Left cardiac atrium (tissue), 4 donors: ENCODE measurements at regions not wholly inside any gene's neighbourhood (a gene's known extent, or its start where the extent isn't known, plus 50 kb on each side); places are given as distances from the start of the nearest gene placed in this dataset.
A peak's percentile ranks its signal among the peaks of the same experiment; 100 is the strongest.
"Not testable (repeated sequence)": the region's sequence is repeated elsewhere in the genome, so short reads cannot be mapped to it uniquely, and the experiment has no call there.

Experiments used
- ATAC-seq, 2 donors: fragments of 200-7000 bp; cut with Tn5 transposase; one replicate each; pipeline ENCODE4 v1.9.1; 2020; ENCODE audit warnings: mild to moderate bottlenecking in 2 of 2, moderate library complexity in 2 of 2
- DNase-seq: peaks from one replicate; pipeline ENCODE4 v3.0.0-alpha.2; 2020
- intact Hi-C, 2 donors: fragments of 100-400 bp; cut with DNase I; formaldehyde crosslinking; loops; one replicate each; pipeline versions ENCODE4 v1.14.1 to v1.15.1; 2022 to 2023
- donor health status: DM: no; HTN: yes; CAD: no.
- donor health status: DM: no; HTN: yes; CAD: no; lungs with severe emphysema.
- donor health status: DM: yes; HTN: yes; CAD: no.
- donor health status: Dilated cardiomyopathy.

DNA sequence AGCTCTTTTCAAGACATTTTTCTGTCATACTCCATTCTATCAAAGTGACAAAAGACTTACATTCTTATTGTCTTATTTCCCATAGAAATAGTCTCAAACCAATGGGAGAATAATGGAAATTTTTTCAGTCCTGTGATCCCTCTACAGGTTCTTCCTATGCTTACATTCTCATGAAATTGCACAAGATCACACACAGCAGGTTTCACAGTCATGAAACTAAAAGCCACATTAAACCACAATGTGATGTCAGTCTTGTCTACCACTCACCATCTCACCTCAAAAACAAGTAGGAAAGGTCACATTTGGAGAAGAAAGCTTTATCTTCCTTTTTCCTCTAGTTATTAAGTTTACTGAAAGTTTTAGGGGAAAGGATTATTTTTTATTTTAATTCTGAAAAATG is 161.0 kb upstream of the RORA start:
- no peak for DNase-seq
- no peak for ATAC-seq
- intact Hi-C loops, result no loop called here

- DNase-seq, result no peak
- no peak for ATAC-seq
- intact Hi-C loops, result no loop called here
Measured at GRCh38 chr15:61389334-61390028, 160.4 kb upstream of the RORA start.

GRCh38 chr15:61387675-61388074 is 158.6 kb upstream of the RORA start:
- intact Hi-C loops, result no loop called here
- DNase-seq, result no peak
- peak in 1 of 2 donors; percentile 41 for ATAC-seq

DNA sequence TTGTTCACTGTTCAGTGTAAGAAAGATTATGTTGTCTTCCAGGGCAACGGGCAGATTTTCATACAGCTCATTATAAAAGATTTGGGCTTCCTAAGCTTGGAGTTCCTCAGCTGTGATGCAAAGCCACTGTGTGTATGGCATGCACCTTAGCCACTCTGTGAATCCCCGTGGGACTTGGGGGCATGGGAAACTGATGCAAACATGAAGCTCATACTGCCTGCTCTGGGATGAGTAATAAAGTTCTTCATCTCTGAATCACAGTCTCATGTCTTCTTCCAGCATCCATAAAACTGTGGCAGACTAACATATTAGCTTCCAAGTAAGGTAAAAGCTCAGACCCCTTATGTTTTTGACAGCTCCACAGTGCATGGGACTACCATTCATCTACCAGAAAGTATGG is 154.3 kb upstream of the RORA start:
- no peak for DNase-seq
- intact Hi-C loops, result no loop called here
- no peak for ATAC-seq

DNA sequence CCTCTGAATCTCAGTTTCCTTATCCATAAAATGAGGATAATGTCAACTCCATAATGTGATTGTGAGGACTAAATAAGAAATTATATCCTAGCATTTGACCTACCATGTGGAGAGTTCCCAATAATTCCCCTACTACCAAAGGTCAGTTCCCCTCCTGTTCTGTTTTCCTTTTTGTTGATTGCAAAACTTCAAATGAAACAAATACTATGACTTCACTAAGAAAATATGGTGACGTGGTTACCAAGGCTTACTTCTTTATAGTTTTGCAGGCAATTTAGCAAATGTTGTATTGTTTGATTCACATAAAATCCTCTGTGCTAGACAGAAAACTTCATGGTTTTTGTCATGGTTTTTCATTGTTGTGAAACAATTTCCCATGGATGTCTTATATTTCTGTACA is 153.8 kb upstream of the RORA start:
- ATAC-seq (no peak), DNase-seq (no peak)
- intact Hi-C loops, result no loop called here

DNA sequence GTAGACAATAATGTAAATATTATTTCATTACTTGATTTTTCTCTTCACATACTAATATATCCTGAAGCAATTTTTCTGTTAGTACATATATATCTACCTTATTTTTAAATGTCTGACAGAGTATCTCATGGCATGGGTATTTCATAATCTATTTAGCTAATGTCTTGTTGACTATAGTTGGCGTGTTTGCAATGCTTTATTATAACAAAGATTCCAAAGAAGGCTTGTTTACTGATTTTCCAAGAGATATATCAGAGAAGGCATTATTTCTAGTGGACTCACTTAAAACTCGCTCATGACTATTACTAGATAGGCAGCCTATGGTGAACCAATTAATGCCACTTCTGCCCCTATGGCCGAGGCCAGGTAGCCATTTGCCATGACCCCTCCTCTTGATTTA is 152.4 kb upstream of the RORA start:
- DNase-seq (no peak), ATAC-seq (no peak)
- intact Hi-C loops, result no loop called here

DNA sequence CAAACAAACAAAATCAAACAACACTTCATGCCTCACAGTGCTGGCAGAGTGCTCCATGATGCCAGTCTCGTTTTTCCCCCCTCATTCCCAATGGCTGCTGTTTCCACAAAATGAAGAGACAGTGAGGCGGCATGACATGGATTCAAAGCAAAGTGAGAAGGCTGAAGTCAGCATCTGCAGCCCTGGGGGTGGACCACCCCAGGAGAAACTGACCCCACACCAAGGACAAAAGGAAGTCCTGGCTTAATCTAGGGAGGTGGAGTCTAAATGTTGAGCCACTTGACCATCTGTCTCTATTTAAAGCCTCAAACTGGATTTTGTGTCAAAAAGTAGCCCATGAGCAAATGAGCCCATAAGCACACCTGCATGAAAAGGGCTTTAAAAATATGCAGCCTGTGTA is 151.2 kb upstream of the RORA start:
- intact Hi-C loops, result no loop called here
- DNase-seq (no peak), ATAC-seq (no peak)

- intact Hi-C loops, result no loop called here
- no peak for DNase-seq
- no peak for ATAC-seq
Measured at GRCh38 chr15:61379005-61379404, 149.9 kb upstream of the RORA start.

DNA sequence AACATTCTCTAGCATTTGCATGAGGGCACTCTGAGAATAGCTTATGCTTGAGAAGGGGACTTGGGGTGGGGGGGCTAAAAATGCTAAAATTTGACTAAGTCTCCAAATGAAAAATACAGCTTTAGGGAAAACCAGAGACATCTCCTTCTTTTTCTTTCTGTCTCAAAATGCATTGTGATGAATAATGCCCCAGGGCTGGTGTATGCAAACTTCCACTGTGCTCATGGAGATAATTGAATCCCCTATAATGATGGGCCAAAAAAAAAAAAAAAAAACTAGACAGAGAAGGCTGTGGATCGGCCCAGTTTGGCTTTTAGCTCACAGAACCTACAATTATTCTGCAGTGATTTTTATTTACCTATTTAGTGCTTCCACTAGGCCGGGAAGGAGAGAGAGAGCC is 147.9 kb upstream of the RORA start:
- DNase-seq (no peak), ATAC-seq (no peak)
- intact Hi-C loops, result no loop called here

DNA sequence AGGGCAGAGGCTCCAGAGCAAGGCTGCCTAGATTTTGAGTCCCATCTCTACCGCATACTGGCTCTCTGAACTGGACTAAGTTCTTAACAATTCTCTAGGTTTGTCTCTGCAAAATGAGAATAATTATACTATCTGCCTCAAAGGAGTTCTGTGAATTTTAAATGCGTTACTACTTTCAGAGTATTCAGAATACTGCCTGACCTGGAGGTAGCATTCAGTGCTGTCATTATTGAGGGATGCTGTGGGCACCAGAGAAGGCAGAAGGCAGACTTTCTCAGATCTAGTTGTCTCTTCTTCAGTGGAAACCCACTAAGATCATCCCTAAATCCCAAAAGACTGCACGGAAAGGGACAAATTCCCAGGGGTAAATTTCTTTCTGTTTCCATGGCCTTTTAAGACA is 147.4 kb upstream of the RORA start:
- ATAC-seq (no peak), DNase-seq (no peak)
- intact Hi-C loops, result no loop called here

DNA sequence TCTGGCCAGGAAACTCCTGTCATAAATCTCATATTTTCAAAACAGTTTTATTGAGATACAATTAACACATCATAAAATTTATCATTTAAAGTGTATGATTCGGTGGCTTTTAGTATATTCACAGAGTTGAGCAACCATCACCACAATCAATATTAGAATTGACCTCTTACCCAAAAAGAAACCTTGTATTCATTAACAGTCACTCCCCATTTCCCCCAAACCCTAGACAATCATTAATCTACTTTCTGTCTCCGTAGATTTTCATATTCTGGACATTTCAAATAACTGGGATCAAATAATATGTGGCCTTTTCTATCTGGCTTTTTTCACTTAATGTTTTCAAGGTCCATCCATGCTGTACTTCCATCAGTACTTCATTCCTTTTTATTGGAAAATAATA is 145.7 kb upstream of the RORA start:
- ATAC-seq (no peak), DNase-seq (no peak)
- intact Hi-C loops, result no loop called here

GRCh38 chr15:61367953-61368352 is 138.9 kb upstream of the RORA start:
- no peak for ATAC-seq
- no peak for DNase-seq
- intact Hi-C loops, result no loop called here

DNA sequence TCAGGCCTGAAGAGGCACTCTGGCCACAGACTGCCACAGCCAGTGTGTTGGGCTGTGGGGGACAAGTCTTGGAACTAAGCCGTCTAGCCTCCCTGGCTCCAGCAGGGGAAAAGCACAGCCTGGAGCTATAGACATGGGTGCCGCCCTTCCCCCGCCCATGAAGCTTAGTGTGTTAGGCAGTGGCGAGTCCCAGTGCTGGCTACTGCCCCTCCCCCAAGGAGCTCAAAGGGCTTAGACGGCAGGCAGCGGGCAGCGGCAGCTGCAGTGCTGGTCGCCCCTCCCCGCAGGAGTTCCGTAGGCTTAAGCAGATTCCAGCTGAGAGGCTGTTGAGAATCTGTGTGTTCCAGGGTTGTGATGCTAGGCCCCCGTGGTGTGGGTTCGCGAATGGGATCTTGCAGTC is 135.8 kb upstream of the RORA start:
- no peak for ATAC-seq
- no peak for DNase-seq
- intact Hi-C loops, result no loop called here

- intact Hi-C loops, DNase-seq, ATAC-seq: not testable (repeated sequence)
Measured at GRCh38 chr15:61362912-61363311, 133.8 kb upstream of the RORA start.

DNA sequence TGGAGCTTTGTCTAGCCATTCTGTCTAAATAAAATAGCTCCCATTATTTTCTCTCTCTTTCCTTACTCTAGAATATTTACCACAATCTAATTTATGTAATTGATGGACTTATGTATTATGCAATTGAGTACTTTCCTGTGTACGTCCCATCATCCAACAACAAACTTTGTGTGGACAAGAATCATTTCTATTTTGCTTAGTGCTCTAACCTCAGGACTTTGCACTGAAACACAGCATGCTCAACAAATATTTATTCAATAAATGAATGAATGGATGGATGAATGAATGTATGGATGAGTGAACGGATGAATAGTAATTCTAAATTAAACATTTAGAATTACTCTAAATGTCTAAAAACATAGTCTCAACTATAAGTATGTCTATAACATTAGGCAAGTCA is 115.2 kb upstream of the RORA start:
- intact Hi-C loops, result no loop called here
- no peak for DNase-seq
- no peak for ATAC-seq

- intact Hi-C loops, result no loop called here
Measured at GRCh38 chr15:61342390-61342789, 113.3 kb upstream of the RORA start.

GRCh38 chr15:61339516-61339915 is 110.4 kb upstream of the RORA start:
- DNase-seq (no peak), ATAC-seq (no peak)
- intact Hi-C loops, result no loop called here

More at GRCh38 chr15:61342390-61342789, 113.3 kb upstream of the RORA start:
- no peak for ATAC-seq
- no peak for DNase-seq

DNA sequence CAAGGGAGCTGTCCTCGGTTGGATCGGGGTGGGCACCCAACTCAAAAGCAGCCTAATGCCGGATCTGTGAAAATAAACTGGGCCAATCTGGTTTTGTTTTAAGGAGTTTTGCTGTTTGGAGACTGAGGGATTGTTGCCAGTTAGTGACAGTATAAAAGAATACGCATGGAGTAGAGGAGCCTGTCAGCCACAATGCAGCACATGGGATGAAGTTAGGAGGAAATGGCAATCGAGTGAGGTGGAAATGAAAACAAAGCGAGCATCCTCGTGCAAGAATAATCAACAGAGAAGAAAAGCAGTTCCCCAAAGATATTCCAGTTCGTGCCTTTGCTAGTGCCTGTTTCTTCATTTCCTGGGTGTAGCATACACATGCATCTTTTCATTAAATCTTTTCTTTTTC is 108.4 kb upstream of the RORA start:
- DNase-seq (no peak), ATAC-seq (no peak)
- intact Hi-C loops, result no loop called here

DNA sequence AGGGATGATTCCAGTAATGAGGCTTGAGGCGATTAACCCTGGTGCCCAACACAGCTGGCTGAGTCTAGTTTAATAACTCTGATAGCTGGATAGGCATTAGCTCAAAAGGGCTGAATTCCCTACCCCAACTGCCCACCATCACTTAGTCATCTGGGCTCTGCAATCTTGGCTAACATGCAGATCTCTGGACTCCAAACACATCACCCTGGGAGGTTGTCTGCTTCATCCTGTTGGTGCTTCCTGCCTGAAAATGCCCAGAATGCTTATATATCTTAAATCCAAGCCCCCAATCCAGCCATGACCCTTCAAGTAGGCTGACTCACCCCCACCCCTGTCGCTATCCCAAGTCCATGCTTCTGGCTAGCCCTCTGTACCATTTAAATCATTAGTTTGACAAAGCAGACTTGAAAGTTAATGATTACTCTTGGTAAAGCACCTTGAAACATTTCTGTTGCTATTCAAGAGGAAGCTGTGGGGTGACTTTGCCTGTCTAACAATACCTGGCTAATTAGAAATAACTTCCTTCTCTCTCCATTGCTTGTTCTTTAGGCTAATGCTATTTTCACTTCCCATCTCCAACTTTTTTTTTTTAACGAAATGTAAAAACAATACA is 107.0 kb upstream of the RORA start:
- intact Hi-C loops, result no loop called here
- no peak for ATAC-seq
- DNase-seq, result no peak

DNA sequence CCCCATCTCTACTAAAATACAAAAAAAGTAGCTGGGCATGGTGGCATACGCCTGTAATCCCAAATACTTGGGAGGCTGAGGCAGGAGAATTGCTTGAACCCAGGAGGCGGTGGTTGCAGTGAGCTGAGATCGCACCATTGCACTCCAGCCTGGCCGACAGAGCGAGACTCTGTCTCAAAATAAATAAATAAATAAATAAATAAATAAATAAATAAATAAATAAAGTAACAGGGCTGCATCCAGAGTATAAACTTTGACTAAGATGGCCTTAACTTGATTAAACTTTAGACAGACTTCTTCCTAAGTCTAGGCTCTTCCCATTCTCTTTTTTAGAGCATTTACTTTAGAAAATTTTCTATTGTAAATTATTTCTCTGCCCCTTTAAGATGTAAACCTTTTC is 105.6 kb upstream of the RORA start:
- intact Hi-C loops, ATAC-seq, DNase-seq: not testable (repeated sequence)

- DNase-seq (no peak), ATAC-seq (no peak)
- intact Hi-C loops, result no loop called here
Measured at GRCh38 chr15:61331019-61331418, 101.9 kb upstream of the RORA start.
